ENCODE measurements at regions not wholly inside any gene's neighbourhood (a gene's known extent, or its start where the extent isn't known, plus 50 kb on each side); places are given as distances from the start of the nearest gene placed in this dataset.

GRCh38 chr7:136173874-136174273 is 196.7 kb upstream of the MTPN start:
- no peak for DNase-seq (ENCODE audit: low spot score)

- no peak for DNase-seq (ENCODE audit: low spot score)
Observed at GRCh38 chr7:136171233-136171632, 194.1 kb upstream of the MTPN start.

GRCh38 chr7:136168821-136169220 is 191.7 kb upstream of the MTPN start:
- DNase-seq (ENCODE audit: low spot score), result no peak

- no peak for DNase-seq (ENCODE audit: low spot score)
Observed at GRCh38 chr7:136167991-136168390, 190.8 kb upstream of the MTPN start.

GRCh38 chr7:136166521-136166920 is 189.4 kb upstream of the MTPN start:
- no peak for DNase-seq (ENCODE audit: low spot score)

- no peak for DNase-seq (ENCODE audit: low spot score)
Observed at GRCh38 chr7:136163340-136163801, 186.2 kb upstream of the MTPN start.

GRCh38 chr7:136150311-136150710 is 173.2 kb upstream of the MTPN start:
- no peak for DNase-seq (ENCODE audit: low spot score)

- no peak for DNase-seq (ENCODE audit: low spot score)
Observed at GRCh38 chr7:136148920-136149319, 171.8 kb upstream of the MTPN start.

- no peak for DNase-seq (ENCODE audit: low spot score)
Observed at GRCh38 chr7:136146925-136147324, 169.8 kb upstream of the MTPN start.

- DNase-seq (ENCODE audit: low spot score), result no peak
Observed at GRCh38 chr7:136144182-136144581, 167.0 kb upstream of the MTPN start.

- no peak for DNase-seq (ENCODE audit: low spot score)
Observed at GRCh38 chr7:136143271-136143670, 166.1 kb upstream of the MTPN start.

- DNase-seq (ENCODE audit: low spot score), result no peak
Observed at GRCh38 chr7:136142583-136142982, 165.4 kb upstream of the MTPN start.

- no peak for DNase-seq (ENCODE audit: low spot score)
Observed at GRCh38 chr7:136140469-136140868, 163.3 kb upstream of the MTPN start.

- DNase-seq (ENCODE audit: low spot score), result no peak
Observed at GRCh38 chr7:136139417-136139816, 162.3 kb upstream of the MTPN start.

GRCh38 chr7:136138991-136139390 is 161.8 kb upstream of the MTPN start:
- DNase-seq (ENCODE audit: low spot score), result no peak

- no peak for DNase-seq (ENCODE audit: low spot score)
Observed at GRCh38 chr7:136136906-136137454, 159.8 kb upstream of the MTPN start.

GRCh38 chr7:136134503-136134902 is 157.3 kb upstream of the MTPN start:
- DNase-seq (ENCODE audit: low spot score), result peak; percentile 61

- DNase-seq (ENCODE audit: low spot score), result peak; percentile 33
Observed at GRCh38 chr7:136133551-136133950, 156.4 kb upstream of the MTPN start.

GRCh38 chr7:136131304-136131630 is 154.1 kb upstream of the MTPN start:
- no peak for DNase-seq (ENCODE audit: low spot score)

- no peak for DNase-seq (ENCODE audit: low spot score)
Observed at GRCh38 chr7:136130511-136131303, 153.5 kb upstream of the MTPN start.

GRCh38 chr7:136128050-136128449 is 150.9 kb upstream of the MTPN start:
- no peak for DNase-seq (ENCODE audit: low spot score)

GRCh38 chr7:136123352-136123751 is 146.2 kb upstream of the MTPN start:
- no peak for DNase-seq (ENCODE audit: low spot score)

- DNase-seq (ENCODE audit: low spot score), result peak; percentile 13
Observed at GRCh38 chr7:136122026-136122425, 144.9 kb upstream of the MTPN start.

GRCh38 chr7:136117539-136117938 is 140.4 kb upstream of the MTPN start:
- DNase-seq (ENCODE audit: low spot score), result no peak

All from kidney tubule cell (primary cell).